HG03342 (cell line): ENCODE measurements at regions not wholly inside any gene's neighbourhood (a gene's known extent, or its start where the extent isn't known, plus 50 kb on each side); places are given as distances from the start of the nearest gene placed in this dataset.
"Not testable (repeated sequence)": the region's sequence is repeated elsewhere in the genome, so short reads cannot be mapped to it uniquely, and the experiment has no call there.

Source experiments
- ATAC-seq: cut with Tn5 transposase; IDR thresholded peaks from one replicate; pipeline ENCODE4 v1.9.1; 2021; ENCODE audit warnings: mild to moderate bottlenecking, moderate library complexity; ENCODE audit not compliant: unreplicated experiment

DNA sequence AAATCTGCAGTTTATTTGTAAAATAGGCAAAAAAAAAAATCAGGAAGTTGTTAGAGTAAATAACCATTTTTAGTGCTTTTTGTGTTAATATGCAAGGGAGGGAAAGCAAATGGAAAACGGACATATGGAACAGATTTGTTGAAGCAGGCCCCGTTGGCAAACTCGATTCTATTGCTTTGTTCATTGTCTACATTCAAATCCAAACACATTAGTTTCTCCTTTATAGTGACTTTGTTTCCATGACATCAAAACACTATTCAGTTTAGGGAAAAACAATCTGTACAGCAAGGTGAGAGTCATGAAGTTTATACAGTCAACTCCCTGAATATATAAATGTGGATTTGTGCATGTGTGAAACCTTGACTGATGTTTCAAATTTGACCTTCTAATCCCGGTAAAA, 142.2 kb downstream of the FAM47A start:
- no peak for ATAC-seq

GRCh38 chrX:33987458-33987857, 144.7 kb downstream of the FAM47A start:
- ATAC-seq, result no peak

DNA sequence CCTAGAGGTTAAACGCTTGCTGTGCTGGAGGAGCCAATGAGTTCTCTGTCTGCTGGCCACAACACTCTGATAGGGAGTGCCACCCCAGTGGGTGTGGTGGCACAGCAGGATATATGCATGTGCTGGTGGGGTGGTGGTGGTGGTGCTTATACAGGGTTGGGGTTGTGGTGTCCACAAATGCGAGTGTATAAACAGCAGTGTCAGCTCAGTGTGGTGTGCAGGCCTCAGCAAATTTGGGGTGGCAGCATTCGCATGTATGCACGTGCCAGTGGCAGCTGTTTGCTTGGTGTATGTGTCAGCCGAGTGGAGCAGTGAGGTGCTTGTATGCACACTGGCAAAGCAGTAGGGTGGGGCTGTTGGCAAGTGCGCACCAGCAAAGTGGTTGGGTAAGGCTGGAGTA, 157.4 kb downstream of the FAM47A start:
- no peak for ATAC-seq

DNA sequence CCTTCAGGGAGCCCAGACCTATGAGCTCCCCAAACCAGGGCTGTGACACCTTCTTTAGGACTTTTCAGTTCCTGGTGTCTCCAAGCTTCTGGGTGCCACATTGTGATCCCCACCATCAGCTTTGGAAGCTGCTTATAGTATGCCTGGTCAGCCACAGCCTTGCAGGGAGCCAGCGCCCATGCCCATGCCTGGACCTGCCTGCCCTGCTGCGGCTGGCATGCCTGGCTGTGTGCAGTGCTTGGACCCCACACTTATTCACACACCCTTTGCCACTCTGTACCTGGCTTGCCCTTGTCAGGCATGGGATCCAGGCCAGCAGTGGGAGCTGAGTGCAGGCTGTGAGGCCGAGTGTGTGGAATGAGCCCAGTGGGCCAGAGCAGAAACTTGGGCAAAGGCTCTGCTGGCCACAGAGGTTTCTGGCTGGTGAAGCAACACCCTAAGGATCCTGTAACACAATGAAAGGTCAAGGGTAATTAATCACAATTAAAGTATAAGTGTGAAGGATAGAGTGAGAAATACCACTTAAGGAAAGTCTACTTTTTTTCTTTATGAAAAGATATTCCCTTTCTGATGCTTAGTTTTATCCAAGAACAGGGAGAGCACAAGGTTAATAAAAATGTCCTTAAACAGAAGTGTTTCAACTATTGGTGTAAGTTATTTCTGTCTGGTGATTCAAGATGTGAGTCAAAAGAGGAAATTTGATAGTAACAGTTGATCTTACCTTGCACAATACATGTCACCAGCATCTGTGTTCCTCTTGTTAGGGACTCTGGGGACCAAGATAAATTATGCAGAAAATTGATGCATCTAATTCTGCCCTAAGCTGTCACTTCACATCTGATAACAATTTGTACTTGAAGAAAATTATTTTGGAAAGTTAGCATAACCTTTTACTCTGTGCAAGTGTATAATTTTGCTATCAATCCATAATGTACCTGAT, 161.8 kb downstream of the FAM47A start:
- no peak for ATAC-seq

DNA sequence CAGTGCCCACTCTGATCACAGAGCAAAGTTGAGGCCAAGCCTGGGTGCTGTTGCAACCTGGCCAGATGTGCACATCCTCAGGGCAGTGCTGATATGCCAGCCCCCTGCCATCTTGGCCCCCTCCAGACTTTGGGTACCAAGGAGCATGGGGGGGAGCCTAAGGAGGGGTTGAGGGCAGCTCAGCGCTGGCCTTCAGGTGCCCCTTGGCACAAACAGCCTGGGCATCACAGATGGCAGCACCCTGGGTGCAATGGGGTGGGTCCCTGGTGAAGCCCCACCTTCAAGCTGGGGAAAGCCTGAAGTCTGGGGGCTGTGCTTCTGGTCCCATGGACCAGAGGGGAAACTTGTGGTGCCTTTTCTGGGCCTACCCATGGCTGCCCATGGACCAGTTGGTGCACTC, 163.0 kb downstream of the FAM47A start:
- ATAC-seq, result no peak

DNA sequence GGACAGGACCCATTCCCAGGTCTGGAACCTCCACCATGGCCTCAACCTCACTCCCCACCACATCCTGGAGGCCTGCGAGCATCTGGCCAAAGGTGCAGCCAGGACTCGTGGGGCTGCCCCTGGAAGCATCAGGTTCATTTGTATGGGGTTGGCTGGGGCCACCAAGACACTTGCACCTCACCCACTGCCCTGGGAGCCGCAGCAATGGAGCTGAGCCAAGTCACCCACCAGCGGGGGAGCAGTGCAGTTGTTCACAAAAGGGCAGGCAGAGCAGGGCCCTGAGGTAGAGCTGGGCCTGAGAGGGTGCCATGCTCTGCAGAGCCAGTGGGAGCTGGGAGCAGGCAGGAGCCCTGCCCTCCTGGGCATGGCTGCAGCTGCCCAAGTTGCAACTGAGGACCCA, 163.5 kb downstream of the FAM47A start:
- ATAC-seq, result no peak

DNA sequence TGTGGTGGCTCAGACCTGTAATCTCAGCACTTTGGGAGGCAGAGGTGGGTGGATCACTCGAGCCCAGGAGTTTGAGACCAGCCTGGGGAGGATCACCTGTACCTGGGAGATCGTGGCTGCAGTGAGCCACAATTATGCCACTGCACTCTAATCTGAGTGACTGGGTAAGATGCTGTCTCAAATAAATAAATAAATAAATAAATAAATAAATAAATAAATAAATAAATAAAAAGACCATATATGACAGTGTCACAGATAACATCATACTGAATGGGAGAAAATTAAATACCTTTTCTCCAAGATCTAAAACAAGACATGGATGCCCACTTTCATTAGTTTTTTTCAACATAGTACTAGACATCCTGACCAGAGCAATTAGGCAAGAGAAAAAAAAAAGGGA, 182.8 kb downstream of the FAM47A start:
- no peak for ATAC-seq

- ATAC-seq, result not testable (repeated sequence)
These were observed 205.9 kb downstream of the FAM47A start for GRCh38 chrX:33926249-33926648.

- no peak for ATAC-seq
These were observed 208.9 kb downstream of the FAM47A start for GRCh38 chrX:33923262-33923661.

DNA sequence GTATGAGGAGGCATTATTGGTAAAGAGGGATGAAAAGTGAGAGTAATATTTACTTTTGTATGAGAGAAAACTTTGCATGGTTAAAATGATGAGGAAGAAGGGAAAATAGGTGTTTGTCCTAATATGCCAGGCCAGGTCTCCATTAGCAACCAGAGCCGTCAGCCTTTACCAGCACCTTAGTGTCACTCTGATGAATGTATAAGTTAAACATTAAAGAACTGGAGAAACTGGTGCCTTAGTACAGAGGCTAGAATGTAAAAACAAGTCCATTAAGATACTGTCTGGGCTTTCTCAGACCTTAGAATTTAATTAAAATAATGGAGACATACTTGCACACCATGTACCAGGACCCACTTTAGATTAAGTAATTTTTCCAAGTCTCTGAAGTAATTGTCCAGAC, 222.3 kb downstream of the FAM47A start:
- ATAC-seq, result no peak

- ATAC-seq, result no peak
These were observed 223.2 kb downstream of the FAM47A start for GRCh38 chrX:33908898-33909297.

DNA sequence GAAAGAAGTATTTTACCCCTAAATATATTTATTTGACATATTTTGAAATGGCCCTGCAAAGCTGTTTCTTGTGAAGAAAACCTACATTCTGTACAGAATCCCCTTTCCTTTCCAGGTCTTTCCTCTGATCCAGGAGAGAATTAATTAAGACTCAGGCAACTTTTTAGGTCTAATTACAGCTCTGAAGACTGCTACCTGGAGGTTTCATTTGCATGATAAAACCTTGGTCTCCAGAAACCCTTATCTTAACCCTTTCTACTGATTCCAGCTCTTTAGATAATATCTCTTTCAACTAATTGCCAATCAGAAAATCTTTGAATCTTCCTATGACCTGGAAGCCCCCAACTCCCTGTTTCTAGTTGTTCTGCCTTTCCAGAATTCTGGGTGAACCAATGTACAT, 224.0 kb downstream of the FAM47A start:
- no peak for ATAC-seq

DNA sequence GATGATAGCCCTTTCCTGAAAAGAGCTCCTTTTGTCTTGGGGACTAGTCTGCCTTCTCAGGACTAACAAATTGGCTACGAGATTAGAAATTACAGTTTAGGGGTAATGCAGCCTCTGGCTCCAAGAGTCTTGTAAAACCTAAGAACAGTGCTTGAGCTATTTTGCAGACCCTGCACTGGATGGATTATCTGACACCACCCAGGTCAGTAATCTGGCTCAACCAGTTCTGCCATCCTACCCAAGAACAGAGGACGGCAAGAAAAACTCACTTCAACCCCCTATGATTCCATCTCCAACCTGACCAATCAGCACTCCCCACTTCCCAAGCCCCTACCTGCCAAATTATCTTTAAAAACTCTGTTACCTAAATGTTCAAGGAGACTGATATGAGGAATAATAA, 225.1 kb downstream of the FAM47A start:
- no peak for ATAC-seq

- ATAC-seq, result no peak
These were observed 239.4 kb downstream of the FAM47A start for GRCh38 chrX:33892670-33893069.

DNA sequence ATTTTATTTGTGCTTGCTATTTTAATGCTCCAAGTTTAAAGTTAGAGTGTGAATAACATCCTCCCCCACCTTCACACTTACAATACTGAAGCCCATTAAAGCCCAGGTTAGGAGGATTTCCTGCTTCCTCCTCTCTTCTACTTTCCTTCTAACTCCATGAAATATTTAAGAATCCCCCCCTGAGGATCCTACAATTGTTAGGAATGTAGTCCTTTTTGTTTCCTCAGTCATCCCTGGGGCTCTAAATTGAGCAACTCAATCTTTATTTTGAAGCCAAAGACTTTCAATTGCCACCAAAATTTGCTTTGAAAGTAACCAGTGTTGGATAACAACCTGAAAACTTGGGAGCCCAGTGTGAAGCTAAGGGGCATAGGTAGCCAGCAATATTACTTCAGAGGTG, 276.9 kb downstream of the FAM47A start:
- ATAC-seq, result no peak

DNA sequence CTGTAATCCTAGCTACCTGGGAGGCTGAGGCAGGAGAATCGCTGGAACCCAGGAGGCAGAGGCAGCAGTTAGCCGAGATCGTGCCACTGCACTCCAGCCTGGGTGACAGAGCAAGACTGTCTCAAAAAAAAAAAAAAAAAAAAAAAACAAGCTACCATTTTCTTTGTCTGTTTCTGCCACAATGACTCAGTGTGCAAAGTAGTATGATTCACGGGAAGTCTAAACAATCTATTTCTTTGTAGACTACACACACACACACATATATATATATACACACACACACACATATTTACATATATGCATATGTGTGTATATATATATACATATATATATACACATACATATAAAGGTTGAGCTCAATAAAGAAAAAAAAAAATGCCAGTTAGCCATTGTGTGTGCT, 280.0 kb downstream of the FAM47A start:
- not testable (repeated sequence) for ATAC-seq

DNA sequence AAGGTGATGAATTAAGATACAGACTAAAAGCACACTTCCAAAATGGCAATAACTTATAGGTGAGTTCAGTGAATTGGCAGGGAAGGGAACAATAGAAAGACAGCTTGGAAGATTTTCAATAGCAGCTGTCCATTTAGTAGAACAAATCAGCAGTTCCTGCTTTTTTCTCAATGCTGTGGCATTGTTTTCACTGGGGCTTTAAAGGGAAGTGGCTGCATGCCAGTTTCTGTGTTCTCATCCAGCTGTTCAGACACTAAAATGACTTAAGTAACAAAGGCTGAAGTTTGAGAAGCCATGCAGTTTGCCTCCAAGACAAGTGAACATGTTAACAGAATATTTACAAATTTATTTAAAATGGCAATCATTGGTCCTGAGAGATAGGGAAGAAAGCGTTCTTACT, 291.9 kb downstream of the FAM47A start:
- no peak for ATAC-seq

- ATAC-seq, result no peak
These were observed 300.9 kb downstream of the FAM47A start for GRCh38 chrX:33831211-33831610.

DNA sequence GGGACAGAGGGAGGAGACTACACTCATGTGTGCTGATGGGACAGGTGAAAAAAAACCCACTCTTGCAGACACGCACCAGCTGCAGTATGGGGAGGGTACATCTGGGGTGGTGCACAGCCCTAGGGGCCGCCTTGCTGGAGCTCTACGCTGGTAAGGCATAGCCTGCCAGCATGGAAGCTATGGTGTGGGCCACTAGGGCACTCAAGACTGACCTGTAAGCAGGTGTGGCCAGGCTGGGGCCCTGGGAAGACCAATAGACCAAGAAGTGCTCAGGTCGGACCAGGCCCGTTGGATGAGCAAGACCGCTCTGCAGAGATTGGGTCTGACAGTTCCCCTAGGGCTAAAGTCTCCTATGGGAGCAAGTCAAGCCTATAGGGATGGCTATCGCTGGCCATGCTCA, 314.8 kb downstream of the FAM47A start:
- no peak for ATAC-seq

DNA sequence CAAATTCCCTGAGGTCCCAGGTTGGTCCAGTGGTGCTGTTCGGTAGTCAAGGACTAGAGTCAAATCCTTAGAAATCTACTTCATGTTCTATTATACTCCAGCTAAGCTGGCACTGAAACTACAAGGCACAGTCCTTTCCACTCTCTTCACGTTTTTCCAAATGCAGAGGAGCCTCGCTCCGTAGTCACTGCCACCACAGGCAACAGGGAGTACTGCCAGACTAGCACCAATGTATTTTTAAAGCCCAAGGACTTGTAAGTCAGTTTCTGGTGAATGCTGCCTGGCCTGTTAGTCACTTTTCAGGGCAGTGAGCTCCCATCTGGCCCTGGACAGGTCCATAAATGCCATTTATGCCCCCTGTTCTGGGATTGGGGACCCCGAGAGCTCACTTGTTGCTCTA, 323.5 kb downstream of the FAM47A start:
- no peak for ATAC-seq

- ATAC-seq, result no peak
These were observed 347.6 kb downstream of the FAM47A start for GRCh38 chrX:33784548-33784947.

DNA sequence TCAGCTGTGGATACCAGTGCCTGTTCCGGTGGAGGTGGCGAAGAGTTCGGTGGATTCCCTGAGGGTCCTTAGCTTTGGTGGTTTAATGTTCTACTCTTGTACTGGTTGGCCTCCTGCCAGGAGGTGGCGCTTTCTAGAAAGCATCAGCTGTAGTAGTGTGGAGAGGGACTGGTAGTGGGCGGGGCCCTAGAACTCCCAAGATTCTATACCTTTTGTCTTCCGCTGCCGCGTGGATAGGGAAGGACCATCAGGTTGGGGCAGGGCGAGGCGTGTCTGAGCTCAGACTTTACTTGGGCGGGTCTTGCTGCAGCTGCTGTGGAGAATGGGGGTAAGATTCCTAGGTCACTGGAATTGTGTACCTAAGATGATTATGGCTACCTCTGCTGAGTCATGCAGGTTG, 390.3 kb downstream of the FAM47A start:
- ATAC-seq, result no peak

DNA sequence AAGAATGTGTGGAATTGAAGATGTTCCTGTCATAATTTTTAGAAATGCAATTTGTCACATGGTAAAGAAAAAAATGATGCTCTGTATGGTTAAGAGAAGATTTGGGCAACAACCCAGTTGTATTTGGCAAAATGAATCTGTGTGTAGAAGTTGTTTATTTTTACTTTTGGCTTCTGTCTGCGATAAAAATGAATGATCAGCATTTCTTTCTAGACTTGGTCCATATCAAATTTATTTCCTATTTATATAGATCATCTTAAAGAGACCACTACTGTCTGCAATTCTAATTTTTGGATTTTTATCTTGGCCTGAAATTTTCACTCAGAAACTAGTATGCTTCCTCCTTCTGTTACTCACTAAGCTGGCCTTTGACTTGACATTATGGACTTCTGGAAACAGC, 396.9 kb downstream of the FAM47A start:
- no peak for ATAC-seq
